CD14-positive monocyte (primary cell): ENCODE measurements at regions not wholly inside any gene's neighbourhood (a gene's known extent, or its start where the extent isn't known, plus 50 kb on each side); places are given as distances from the start of the nearest gene placed in this dataset.

ENCODE experiments used
- DNase-seq, 3 donors: peaks; one replicate each; pipeline ENCODE4 v3.0.0-alpha.2; 2011 to 2022
- H2AFZ ChIP-seq: 2 replicates; pipeline ENCODE4 v1.6.0; 2012; ENCODE audit warnings: mild to moderate bottlenecking, low read depth, low read length, inconsistent platforms; ENCODE audit not compliant: insufficient read depth, poor library complexity, severe bottlenecking
- H3K27ac ChIP-seq, 2 donors: 1 replicate in 1 of 2; 2 replicates in 1 of 2; pipeline ENCODE4 v1.5.1; 2012 to 2013; ENCODE audit warnings: low read length in 2 of 2, control low read depth in 1 of 2, inconsistent platforms in 1 of 2, low read depth in 1 of 2, mild to moderate bottlenecking in 1 of 2
- H3K27me3 ChIP-seq, 2 donors: one replicate each; pipeline versions ENCODE4 v1.6.0 to v1.6.1; 2011 to 2013; ENCODE audit warnings: low read length in 2 of 2; ENCODE audit not compliant: control insufficient read depth in 2 of 2, insufficient read depth in 2 of 2
- H3K36me3 ChIP-seq, 2 donors: replicated peaks in 1 of 2; 1 replicate in 1 of 2; 2 replicates in 1 of 2; pipeline versions ENCODE4 v1.5.1 to v1.6.1; 2012 to 2013; ENCODE audit warnings: low read length in 2 of 2, control low read depth in 1 of 2, inconsistent platforms in 1 of 2, mild to moderate bottlenecking in 1 of 2; ENCODE audit not compliant: insufficient read depth in 2 of 2, control insufficient read depth in 1 of 2
- H3K4me1 ChIP-seq, 2 donors: 1 replicate in 1 of 2; 2 replicates in 1 of 2; pipeline versions ENCODE4 v1.5.1 to v1.6.1; 2012 to 2013; ENCODE audit warnings: low read length in 2 of 2, control low read depth in 1 of 2, inconsistent platforms in 1 of 2, mild to moderate bottlenecking in 1 of 2, moderate library complexity in 1 of 2; ENCODE audit not compliant: insufficient read depth in 2 of 2, control insufficient read depth in 1 of 2
- H3K4me2 ChIP-seq: replicated peaks from 2 replicates; pipeline ENCODE3; 2012; ENCODE audit warnings: low read length, moderate library complexity, mild to moderate bottlenecking; ENCODE audit not compliant: poor library complexity, severe bottlenecking; ENCODE audit errors: extremely low read depth
- H3K4me3 ChIP-seq, 3 experiments: fragments of 200-600 bp in 1 of 3; sonication (generic) in 1 of 3; replicated peaks in 1 of 3; 1 replicate in 2 of 3; 2 replicates in 1 of 3; pipeline ENCODE4 v1.5.1; 2011 to 2013; ENCODE audit warnings: low read length in 3 of 3, mild to moderate bottlenecking in 3 of 3, control low read depth in 2 of 3, low read depth in 2 of 3, inconsistent platforms in 1 of 3, moderate library complexity in 1 of 3
- H3K79me2 ChIP-seq: 2 replicates; pipeline ENCODE4 v1.6.0; 2012; ENCODE audit warnings: mild to moderate bottlenecking, control low read depth, inconsistent platforms, low read length, moderate library complexity; ENCODE audit not compliant: insufficient read depth
- H3K9ac ChIP-seq: 2 replicates; pipeline ENCODE4 v1.6.0; 2017; ENCODE audit warnings: low read length, mild to moderate bottlenecking; ENCODE audit not compliant: insufficient read depth, poor library complexity, severe bottlenecking
- H3K9me3 ChIP-seq, 2 donors: replicated peaks in 1 of 2; 1 replicate in 1 of 2; 2 replicates in 1 of 2; pipeline versions ENCODE4 v1.5.1 to v1.6.1; 2012 to 2013; ENCODE audit warnings: low read length in 2 of 2, control low read depth in 1 of 2; ENCODE audit not compliant: control insufficient read depth in 1 of 2, insufficient read depth in 1 of 2
- H4K20me1 ChIP-seq: 2 replicates; pipeline ENCODE4 v1.6.0; 2012; ENCODE audit warnings: mild to moderate bottlenecking, low read length, control low read depth, moderate library complexity; ENCODE audit not compliant: insufficient read depth
- H3K27ac Mint-ChIP-seq, 7 donors: one replicate each; pipeline ENCODE4 v1.8.0; 2020; ENCODE audit warnings: mild to moderate bottlenecking in 7 of 7, mixed read lengths in 7 of 7, moderate library complexity in 6 of 7, inconsistent platforms in 2 of 7
- H3K27me3 Mint-ChIP-seq, 3 donors: one replicate each; pipeline ENCODE4 v1.8.0; 2021 to 2022; ENCODE audit warnings: low read depth in 3 of 3, mild to moderate bottlenecking in 3 of 3, mixed read lengths in 3 of 3, moderate library complexity in 3 of 3, inconsistent platforms in 1 of 3
- H3K36me3 Mint-ChIP-seq, 2 donors: one replicate each; pipeline ENCODE4 v1.8.0; 2020; ENCODE audit warnings: mixed read lengths in 2 of 2, inconsistent platforms in 1 of 2, mild to moderate bottlenecking in 1 of 2
- H3K4me1 Mint-ChIP-seq: one replicate; pipeline ENCODE4 v1.8.0; 2020; ENCODE audit warnings: mild to moderate bottlenecking, mixed read lengths
- H3K4me3 Mint-ChIP-seq, 2 donors: one replicate each; pipeline ENCODE4 v1.8.0; 2020; ENCODE audit warnings: mild to moderate bottlenecking in 2 of 2, mixed read lengths in 2 of 2, moderate library complexity in 1 of 2
- H3K9me3 Mint-ChIP-seq, 7 donors: one replicate each; pipeline ENCODE4 v1.8.0; 2020 to 2022; ENCODE audit warnings: mixed read lengths in 7 of 7, mild to moderate bottlenecking in 6 of 7, moderate library complexity in 6 of 7, inconsistent platforms in 2 of 7
- WGBS: methylation state at CpG from one replicate; pipeline ENCODE4 v1.1.5; 2013; ENCODE audit warnings: missing lambda C conversion rate; ENCODE audit not compliant: insufficient coverage; 5-methylcytosine and 5-hydroxymethylcytosine counted together
- intact Hi-C, 2 donors: fragments of 100-400 bp; cut with micrococcal nuclease; formaldehyde crosslinking; loops; one replicate each; pipeline versions ENCODE4 v1.15.0 to v1.15.1; 2023
- TF ChIP-seq, protein P1 (sequence below): fragments of 200-600 bp; IDR thresholded peaks from one replicate; pipeline ENCODE4 v1.8.0; 2022; ENCODE audit warnings: antibody characterized with exemption, mild to moderate bottlenecking

DNA sequence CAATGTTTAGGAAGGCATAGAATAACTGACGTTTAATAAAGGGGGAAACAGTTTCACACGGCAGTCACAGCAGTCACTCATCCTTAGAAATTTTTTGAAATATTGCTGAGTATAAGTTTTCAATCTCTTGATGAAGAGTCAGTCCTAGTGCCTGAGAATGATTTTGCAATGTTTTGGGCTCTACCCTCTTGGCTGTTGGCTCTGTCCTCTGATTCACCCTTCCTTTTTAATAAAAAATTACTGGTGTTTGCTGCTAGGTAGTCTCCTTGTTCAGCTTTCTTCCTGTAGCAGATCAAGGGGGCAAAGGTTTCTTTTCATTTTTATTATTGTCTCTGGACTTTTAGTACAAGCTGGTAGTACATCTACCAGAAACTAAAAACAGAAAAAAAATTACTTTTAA is 194.3 kb upstream of the ANO3 start:
- Mint-ChIP-seq H3K27me3 (no peaks in the 10 kb centered on the region), H3K27ac (no peak overlapping the region), H3K4me3 (no peak overlapping the region), H3K4me1 (no peaks in the 10 kb centered on the region), H3K9me3 (peaks cover 0 to 2% (median 0%) of the 10 kb centered on the region in 7 donors), H3K36me3 (no peaks in the 10 kb centered on the region)
- Histone ChIP-seq H3K27me3 (no peaks in the 10 kb centered on the region), H3K4me1 (no peaks in the 10 kb centered on the region), H3K9ac (no peak overlapping the region), H2AFZ (no peak overlapping the region), H3K4me2 (no peak overlapping the region), H3K79me2 (no peaks in the 10 kb centered on the region), H3K36me3 (no peaks in the 10 kb centered on the region), H3K4me3 (no peak overlapping the region), H3K9me3 (no peaks in the 10 kb centered on the region), H4K20me1 (no peaks in the 10 kb centered on the region), H3K27ac (no peak overlapping the region)
- no CpG with 5 or more reads among the region's 2 CpGs for WGBS
- no peak for DNase-seq
- intact Hi-C loops = no loop called here
- TF ChIP-seq, protein P1, sequence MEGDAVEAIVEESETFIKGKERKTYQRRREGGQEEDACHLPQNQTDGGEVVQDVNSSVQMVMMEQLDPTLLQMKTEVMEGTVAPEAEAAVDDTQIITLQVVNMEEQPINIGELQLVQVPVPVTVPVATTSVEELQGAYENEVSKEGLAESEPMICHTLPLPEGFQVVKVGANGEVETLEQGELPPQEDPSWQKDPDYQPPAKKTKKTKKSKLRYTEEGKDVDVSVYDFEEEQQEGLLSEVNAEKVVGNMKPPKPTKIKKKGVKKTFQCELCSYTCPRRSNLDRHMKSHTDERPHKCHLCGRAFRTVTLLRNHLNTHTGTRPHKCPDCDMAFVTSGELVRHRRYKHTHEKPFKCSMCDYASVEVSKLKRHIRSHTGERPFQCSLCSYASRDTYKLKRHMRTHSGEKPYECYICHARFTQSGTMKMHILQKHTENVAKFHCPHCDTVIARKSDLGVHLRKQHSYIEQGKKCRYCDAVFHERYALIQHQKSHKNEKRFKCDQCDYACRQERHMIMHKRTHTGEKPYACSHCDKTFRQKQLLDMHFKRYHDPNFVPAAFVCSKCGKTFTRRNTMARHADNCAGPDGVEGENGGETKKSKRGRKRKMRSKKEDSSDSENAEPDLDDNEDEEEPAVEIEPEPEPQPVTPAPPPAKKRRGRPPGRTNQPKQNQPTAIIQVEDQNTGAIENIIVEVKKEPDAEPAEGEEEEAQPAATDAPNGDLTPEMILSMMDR = no peak

GRCh38 chr11:26142891-26143290 is 189.0 kb upstream of the ANO3 start:
- Mint-ChIP-seq H3K4me1 (no peaks in the 10 kb centered on the region), H3K27me3 (no peaks in the 10 kb centered on the region), H3K27ac (no peak overlapping the region), H3K36me3 (no peaks in the 10 kb centered on the region), H3K4me3 (no peak overlapping the region), H3K9me3 (peaks cover 0 to 6% (median 0%) of the 10 kb centered on the region in 7 donors)
- H3K79me2 ChIP-seq = no peaks in the 10 kb centered on the region
- TF ChIP-seq, protein P1 = no peak
- H3K4me3 ChIP-seq = no peak overlapping the region
- H2AFZ ChIP-seq = no peak overlapping the region
- no peak overlapping the region for H3K9ac ChIP-seq
- WGBS = no CpG with 5 or more reads among the region's 1 CpG
- no peak for DNase-seq
- no peak overlapping the region for H3K4me2 ChIP-seq
- no peaks in the 10 kb centered on the region for H4K20me1 ChIP-seq
- H3K36me3 ChIP-seq = no peaks in the 10 kb centered on the region
- H3K27me3 ChIP-seq = no peaks in the 10 kb centered on the region
- H3K4me1 ChIP-seq = no peaks in the 10 kb centered on the region
- intact Hi-C loops = no loop called here
- H3K9me3 ChIP-seq = no peaks in the 10 kb centered on the region
- no peak overlapping the region for H3K27ac ChIP-seq
